IMR-90 (cell line): ENCODE measurements at regions not wholly inside any gene's neighbourhood (a gene's known extent, or its start where the extent isn't known, plus 50 kb on each side); places are given as distances from the start of the nearest gene placed in this dataset.

ENCODE experiments used
- ATAC-seq: fragments of 200-7000 bp; cut with Tn5 transposase; 2 replicates; pipeline ENCODE4 v1.9.1; 2020; ENCODE audit warnings: low read depth, mild to moderate bottlenecking, moderate library complexity
- BruUV-seq: library from RNA; stranded (reverse); fragments of 400-500 nt; replicated peaks from 2 replicates; lab custom pipeline; 2021; lab: Mats Ljungman, UMichigan
- CTCF ChIA-PET: fragments of 300-600 bp; formaldehyde crosslinking; extraction: SDS; loops from one replicate; lab custom pipeline; 2021; ENCODE audit warnings: antibody characterized with exemption; lab: Yijun Ruan, JAX
- POLR2A ChIA-PET: fragments of 300-600 bp; sonication (Branson Sonifier 250); formaldehyde crosslinking; loops from one replicate; lab custom pipeline; 2022; ENCODE audit warnings: antibody characterized with exemption; ENCODE audit not compliant: unreplicated experiment; lab: Charles Lee
- DNase-seq: peaks from one replicate; pipeline ENCODE4 v3.0.0; 2013
- H2AFZ ChIP-seq: replicated peaks from 2 replicates; pipeline ENCODE3; 2013; ENCODE audit warnings: low read length, mild to moderate bottlenecking; ENCODE audit not compliant: poor library complexity
- H2AK5ac ChIP-seq: 2 replicates; pipeline ENCODE4 v1.6.1; 2013; ENCODE audit warnings: low read depth, low read length, inconsistent platforms
- H2AK9ac ChIP-seq: replicated peaks from 2 replicates; pipeline ENCODE3; 2013; ENCODE audit warnings: mild to moderate bottlenecking, low read depth, low read length, moderate library complexity; ENCODE audit not compliant: poor library complexity
- H2BK120ac ChIP-seq: 2 replicates; pipeline ENCODE4 v1.6.1; 2013; ENCODE audit warnings: low read depth, low read length, inconsistent platforms
- H2BK15ac ChIP-seq: 3 replicates; pipeline ENCODE4 v1.6.1; 2013; ENCODE audit warnings: low read depth, low read length, inconsistent platforms
- H2BK20ac ChIP-seq: 2 replicates; pipeline ENCODE4 v1.6.1; 2013; ENCODE audit warnings: low read depth, mild to moderate bottlenecking, inconsistent platforms, low read length, moderate library complexity
- H2BK5ac ChIP-seq: 2 replicates; pipeline ENCODE4 v1.6.1; 2013; ENCODE audit warnings: mild to moderate bottlenecking, low read depth, low read length, inconsistent platforms; ENCODE audit not compliant: poor library complexity, severe bottlenecking
- H3K14ac ChIP-seq: replicated peaks from 2 replicates; pipeline ENCODE4 v1.6.1; 2013; ENCODE audit warnings: low read depth, low read length, inconsistent platforms
- H3K18ac ChIP-seq: 2 replicates; pipeline ENCODE4 v1.6.1; 2013; ENCODE audit warnings: low read depth, low read length, control low read depth
- H3K23ac ChIP-seq: 2 replicates; pipeline ENCODE4 v1.6.1; 2013; ENCODE audit warnings: low read depth, low read length, inconsistent platforms
- H3K27ac ChIP-seq: 2 replicates; pipeline ENCODE4 v1.5.1; 2013; ENCODE audit warnings: mild to moderate bottlenecking, control low read depth, low read length; ENCODE audit not compliant: insufficient read depth
- H3K27me3 ChIP-seq: 2 replicates; pipeline ENCODE4 v1.6.1; 2013; ENCODE audit warnings: low read length; ENCODE audit not compliant: control insufficient read depth, insufficient read depth
- H3K36me3 ChIP-seq: 2 replicates; pipeline ENCODE4 v1.6.1; 2013; ENCODE audit warnings: low read length, mixed read lengths; ENCODE audit not compliant: control insufficient read depth, insufficient read depth
- H3K4ac ChIP-seq: 2 replicates; pipeline ENCODE4 v1.6.1; 2013; ENCODE audit warnings: low read depth, low read length, inconsistent platforms
- H3K4me1 ChIP-seq: 2 replicates; pipeline ENCODE4 v1.6.1; 2013; ENCODE audit warnings: low read length, mixed read lengths; ENCODE audit not compliant: control insufficient read depth, insufficient read depth
- H3K4me2 ChIP-seq: 2 replicates; pipeline ENCODE4 v1.6.1; 2013; ENCODE audit warnings: low read depth, mild to moderate bottlenecking, control low read depth, low read length, moderate library complexity
- H3K4me3 ChIP-seq: 2 replicates; pipeline ENCODE4 v1.5.1; 2013; ENCODE audit warnings: low read depth, mild to moderate bottlenecking, control low read depth, low read length, moderate library complexity; ENCODE audit not compliant: insufficient read depth
- H3K56ac ChIP-seq: 2 replicates; pipeline ENCODE4 v1.6.1; 2013; ENCODE audit warnings: low read length, inconsistent platforms; ENCODE audit not compliant: insufficient read depth; ENCODE audit errors: extremely low read depth
- H3K79me1 ChIP-seq, 2 experiments: 2 replicates each; pipeline ENCODE4 v1.6.1; 2013; ENCODE audit warnings: low read length in 2 of 2, inconsistent platforms in 1 of 2, low read depth in 1 of 2
- H3K9ac ChIP-seq: 2 replicates; pipeline ENCODE4 v1.6.1; 2013; ENCODE audit warnings: low read depth, low read length, control low read depth
- H3K9me1 ChIP-seq: 2 replicates; pipeline ENCODE4 v1.6.1; 2013; ENCODE audit warnings: low read length, inconsistent platforms; ENCODE audit not compliant: insufficient read depth
- H3K9me3 ChIP-seq: 2 replicates; pipeline ENCODE4 v1.6.1; 2013; ENCODE audit warnings: low read length; ENCODE audit not compliant: control insufficient read depth, insufficient read depth
- H4K20me1 ChIP-seq: 2 replicates; pipeline ENCODE4 v1.6.1; 2013; ENCODE audit warnings: low read length, inconsistent platforms; ENCODE audit not compliant: insufficient read depth
- H4K5ac ChIP-seq: 2 replicates; pipeline ENCODE4 v1.6.1; 2013; ENCODE audit warnings: mild to moderate bottlenecking, low read depth, low read length, control low read depth
- H4K8ac ChIP-seq, 2 experiments: 2 replicates each; pipeline ENCODE4 v1.6.1; 2013; ENCODE audit warnings: low read depth in 2 of 2, low read length in 2 of 2, control low read depth in 1 of 2, inconsistent platforms in 1 of 2
- H4K91ac ChIP-seq: 2 replicates; pipeline ENCODE4 v1.6.1; 2013; ENCODE audit warnings: low read depth, low read length, inconsistent platforms; ENCODE audit not compliant: insufficient read depth
- BHLHE40 ChIP-seq: fragments of 150-350 bp; IDR thresholded peaks from 2 replicates; pipeline ENCODE4 v1.6.1; 2016; ENCODE audit warnings: mild to moderate bottlenecking, low read depth, low read length
- CEBPB ChIP-seq: IDR thresholded peaks from 2 replicates; pipeline ENCODE4 v1.6.1; 2012; ENCODE audit warnings: low read depth, low read length, improper control_type of control experiment
- CHD1 ChIP-seq: IDR thresholded peaks from 2 replicates; pipeline ENCODE4 v1.6.1; 2012; ENCODE audit warnings: low read depth, low read length, improper control_type of control experiment
- FOS ChIP-seq: fragments of 150-350 bp; IDR thresholded peaks from 2 replicates; pipeline ENCODE4 v1.6.1; 2016; ENCODE audit warnings: low read depth, low read length
- MAFK ChIP-seq: IDR thresholded peaks from 2 replicates; pipeline ENCODE4 v1.6.1; 2012; ENCODE audit warnings: low read depth, low read length, improper control_type of control experiment
- MAZ ChIP-seq: IDR thresholded peaks from 2 replicates; pipeline ENCODE4 v1.6.1; 2012; ENCODE audit warnings: low read depth, mild to moderate bottlenecking, low read length, improper control_type of control experiment, moderate library complexity, borderline replicate concordance
- MXI1 ChIP-seq: IDR thresholded peaks from 2 replicates; pipeline ENCODE4 v1.6.1; 2012; ENCODE audit warnings: low read depth, mild to moderate bottlenecking, low read length, moderate library complexity, borderline replicate concordance
- NFE2L2 ChIP-seq: fragments of 150-350 bp; IDR thresholded peaks from 2 replicates; pipeline ENCODE4 v1.6.1; 2016; ENCODE audit warnings: low read depth, mild to moderate bottlenecking, low read length
- POLR2A ChIP-seq: IDR thresholded peaks from 2 replicates; pipeline ENCODE4 v1.6.1; 2012; ENCODE audit warnings: mild to moderate bottlenecking, low read depth, low read length
- RAD21 ChIP-seq: IDR thresholded peaks from 2 replicates; pipeline ENCODE4 v1.6.1; 2012; ENCODE audit warnings: low read length, improper control_type of control experiment
- RCOR1 ChIP-seq: IDR thresholded peaks from 2 replicates; pipeline ENCODE4 v1.6.1; 2012; ENCODE audit warnings: mild to moderate bottlenecking, low read length, improper control_type of control experiment; ENCODE audit not compliant: insufficient replicate concordance
- RFX5 ChIP-seq: IDR thresholded peaks from 2 replicates; pipeline ENCODE4 v1.8.0; 2012; ENCODE audit warnings: low read depth, mild to moderate bottlenecking, low read length, moderate library complexity
- SMC3 ChIP-seq: fragments of 150-350 bp; IDR thresholded peaks from 2 replicates; pipeline ENCODE4 v1.6.1; 2016; ENCODE audit warnings: low read depth, mild to moderate bottlenecking, antibody characterized with exemption, low read length, moderate library complexity
- USF2 ChIP-seq: fragments of 150-350 bp; IDR thresholded peaks from 2 replicates; pipeline ENCODE4 v1.6.1; 2017; ENCODE audit warnings: mild to moderate bottlenecking, antibody characterized with exemption, low read length, low read depth
- WGBS, 2 experiments: methylation state at CpG; one replicate each; pipeline versions ENCODE4 v1.1.5 to v1.1.7; 2013; ENCODE audit warnings: missing lambda C conversion rate in 2 of 2; ENCODE audit not compliant: insufficient read length in 1 of 2; ENCODE audit errors: extremely low coverage in 2 of 2; 5-methylcytosine and 5-hydroxymethylcytosine counted together
- dilution Hi-C: fragments of 300-500 bp; cut with HindIII; formaldehyde crosslinking; loops from one replicate; pipeline ENCODE4 v1.14.3; 2018; ENCODE audit warnings: low sequenced_read_pairs; ENCODE audit not compliant: unreplicated experiment
- in situ Hi-C: fragments of 300-500 bp; cut with MboI; formaldehyde crosslinking; loops from 3 replicates; pipeline ENCODE4 v1.14.3; 2019; ENCODE audit warnings: low sequenced_read_pairs, inconsistent platforms, mixed read lengths
- intact Hi-C: fragments of 100-400 bp; cut with micrococcal nuclease; formaldehyde crosslinking; loops from 2 replicates; pipeline ENCODE4 v1.10.0; 2022
- TF ChIP-seq, protein P1 (sequence below): conservative IDR thresholded peaks from 2 replicates; pipeline ENCODE4 v1.5.1; 2012; ENCODE audit warnings: mild to moderate bottlenecking, low read depth, low read length, improper control_type of control experiment
- TF ChIP-seq, protein P2 (sequence below): fragments of 150-350 bp; IDR thresholded peaks from 2 replicates; pipeline ENCODE4 v1.6.1; 2016; ENCODE audit warnings: low read depth, mild to moderate bottlenecking, low read length, moderate library complexity, borderline replicate concordance

- Histone ChIP-seq H3K79me1 (no peaks in the 10 kb centered on the region), H3K4me3 (no peak overlapping the region), H2AK5ac (no peak overlapping the region), H3K9me3 (peaks cover 2% of the 10 kb centered on the region; the same call in 1 of the 2 replicates), H2BK120ac (no peak overlapping the region), H4K5ac (no peak overlapping the region), H3K23ac (no peak overlapping the region), H4K91ac (no peak overlapping the region), H4K20me1 (no peaks in the 10 kb centered on the region), H3K9ac (no peak overlapping the region), H2BK5ac (no peak overlapping the region), H2AK9ac (no peak overlapping the region), H3K4me1 (no peaks in the 10 kb centered on the region), H2BK20ac (no peak overlapping the region), H3K36me3 (no peaks in the 10 kb centered on the region), H2BK15ac (no peak overlapping the region), H3K14ac (no peak overlapping the region), H3K9me1 (no peaks in the 10 kb centered on the region), H3K27ac (no peak overlapping the region), H3K18ac (no peak overlapping the region), H3K4ac (no peak overlapping the region), H4K8ac (no peak overlapping the region), H3K56ac (no peak overlapping the region), H3K27me3 (no peaks in the 10 kb centered on the region), H3K4me2 (no peak overlapping the region), H2AFZ (no peak overlapping the region)
- WGBS, 2 experiments, result no CpG with 5 or more reads among the region's 4 CpGs
- in situ Hi-C loops (no loop called here), intact Hi-C loops (no loop called here), dilution Hi-C loops (no loop called here)
- no peak for TF ChIP-seq USF2
- TF ChIP-seq, protein P1, sequence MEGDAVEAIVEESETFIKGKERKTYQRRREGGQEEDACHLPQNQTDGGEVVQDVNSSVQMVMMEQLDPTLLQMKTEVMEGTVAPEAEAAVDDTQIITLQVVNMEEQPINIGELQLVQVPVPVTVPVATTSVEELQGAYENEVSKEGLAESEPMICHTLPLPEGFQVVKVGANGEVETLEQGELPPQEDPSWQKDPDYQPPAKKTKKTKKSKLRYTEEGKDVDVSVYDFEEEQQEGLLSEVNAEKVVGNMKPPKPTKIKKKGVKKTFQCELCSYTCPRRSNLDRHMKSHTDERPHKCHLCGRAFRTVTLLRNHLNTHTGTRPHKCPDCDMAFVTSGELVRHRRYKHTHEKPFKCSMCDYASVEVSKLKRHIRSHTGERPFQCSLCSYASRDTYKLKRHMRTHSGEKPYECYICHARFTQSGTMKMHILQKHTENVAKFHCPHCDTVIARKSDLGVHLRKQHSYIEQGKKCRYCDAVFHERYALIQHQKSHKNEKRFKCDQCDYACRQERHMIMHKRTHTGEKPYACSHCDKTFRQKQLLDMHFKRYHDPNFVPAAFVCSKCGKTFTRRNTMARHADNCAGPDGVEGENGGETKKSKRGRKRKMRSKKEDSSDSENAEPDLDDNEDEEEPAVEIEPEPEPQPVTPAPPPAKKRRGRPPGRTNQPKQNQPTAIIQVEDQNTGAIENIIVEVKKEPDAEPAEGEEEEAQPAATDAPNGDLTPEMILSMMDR, result no peak
- no peak for TF ChIP-seq MAFK
- TF ChIP-seq BHLHE40, result no peak
- TF ChIP-seq RCOR1, result no peak
- no peak for TF ChIP-seq NFE2L2
- TF ChIP-seq MAZ, result no peak
- no peak for TF ChIP-seq RFX5
- TF ChIP-seq MXI1, result no peak
- TF ChIP-seq CHD1, result no peak
- no peak for TF ChIP-seq POLR2A
- no peak for TF ChIP-seq CEBPB
- TF ChIP-seq, protein P2, sequence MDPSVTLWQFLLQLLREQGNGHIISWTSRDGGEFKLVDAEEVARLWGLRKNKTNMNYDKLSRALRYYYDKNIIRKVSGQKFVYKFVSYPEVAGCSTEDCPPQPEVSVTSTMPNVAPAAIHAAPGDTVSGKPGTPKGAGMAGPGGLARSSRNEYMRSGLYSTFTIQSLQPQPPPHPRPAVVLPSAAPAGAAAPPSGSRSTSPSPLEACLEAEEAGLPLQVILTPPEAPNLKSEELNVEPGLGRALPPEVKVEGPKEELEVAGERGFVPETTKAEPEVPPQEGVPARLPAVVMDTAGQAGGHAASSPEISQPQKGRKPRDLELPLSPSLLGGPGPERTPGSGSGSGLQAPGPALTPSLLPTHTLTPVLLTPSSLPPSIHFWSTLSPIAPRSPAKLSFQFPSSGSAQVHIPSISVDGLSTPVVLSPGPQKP, result no peak
- TF ChIP-seq FOS, result no peak
- no peak for TF ChIP-seq SMC3
- TF ChIP-seq RAD21, result no peak
- ChIA-PET POLR2A (no interaction called here), CTCF (no interaction called here)
- no TSS peak for BruUV-seq
- DNase-seq, result no peak
- no peak for ATAC-seq
Observed at GRCh38 chr10:65112573-65112972, 1591.4 kb downstream of the REEP3 start.
